Fibroblast of gingiva (primary cell): ENCODE measurements at regions not wholly inside any gene's neighbourhood (a gene's known extent, or its start where the extent isn't known, plus 50 kb on each side); places are given as distances from the start of the nearest gene placed in this dataset.
A peak's percentile ranks its signal among the peaks of the same experiment; 100 is the strongest.

ENCODE experiments used
- DNase-seq: peaks from one replicate; pipeline ENCODE4 v3.0.0-alpha.2; 2011; ENCODE audit warnings: low read depth

DNA sequence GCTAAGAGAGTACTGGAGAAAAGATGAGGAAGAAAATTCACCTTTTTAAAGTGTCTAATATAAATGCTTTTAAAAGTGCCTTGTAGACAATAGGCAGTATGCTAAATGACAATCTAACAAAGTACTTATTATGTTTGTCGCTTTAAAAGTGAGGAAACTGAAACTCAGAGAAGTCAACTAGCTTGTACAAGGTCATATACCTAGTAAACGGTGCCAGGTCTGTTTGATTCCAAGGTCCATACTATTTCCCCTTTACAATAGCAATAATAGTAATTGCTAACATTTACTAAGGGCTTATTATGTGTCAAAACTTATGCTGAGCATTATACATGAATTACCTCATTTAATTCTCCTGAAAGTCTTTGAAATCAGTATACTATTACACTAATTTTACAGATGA, 328.6 kb upstream of the SLC24A2 start:
- DNase-seq, result no peak

DNA sequence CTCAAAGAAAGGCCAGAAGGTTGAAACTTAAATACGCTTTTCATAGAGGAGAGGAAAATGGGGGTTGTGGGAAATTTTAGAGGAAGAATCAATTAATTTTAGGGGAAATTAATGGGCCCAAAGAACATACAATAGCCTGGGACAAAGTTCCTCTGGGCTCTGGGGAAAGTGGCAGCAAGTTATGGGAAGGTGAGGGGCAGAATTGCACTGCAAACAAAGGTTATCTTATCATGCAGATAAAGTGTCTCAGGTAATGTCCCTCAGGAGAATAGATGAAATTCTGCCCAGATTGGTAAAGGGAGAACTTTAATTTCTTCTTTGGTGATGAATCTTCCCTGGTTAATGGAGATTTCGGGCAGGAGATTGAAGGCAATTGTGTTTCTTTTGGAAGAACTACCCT, 326.1 kb upstream of the SLC24A2 start:
- no peak for DNase-seq

DNA sequence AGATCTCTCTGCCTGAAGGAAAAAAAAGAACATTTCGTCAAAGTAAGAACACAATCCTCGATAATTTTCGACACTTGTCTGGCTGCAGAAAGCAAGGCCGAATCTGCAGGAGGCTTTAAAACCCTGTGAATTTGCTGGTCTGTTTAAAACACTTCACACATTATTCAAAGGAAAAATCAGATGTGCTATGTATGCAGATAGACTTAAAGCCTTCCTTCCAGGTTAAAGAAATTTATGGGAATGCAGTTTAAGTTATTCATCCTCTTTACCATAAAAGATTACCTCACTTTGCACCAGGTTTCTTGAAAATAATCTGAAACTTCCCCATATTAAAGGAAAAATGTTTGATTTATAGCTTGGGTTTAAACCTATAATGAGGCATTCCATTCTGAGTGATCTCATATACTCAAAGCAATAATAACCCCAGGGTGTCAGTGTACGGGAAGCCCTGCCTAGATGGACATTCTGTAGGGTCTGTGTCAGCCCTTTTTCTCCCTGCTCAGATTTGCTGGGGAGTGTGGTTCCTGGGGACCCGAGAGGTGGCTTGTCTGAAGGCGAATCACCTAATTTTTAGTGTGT, 323.5 kb upstream of the SLC24A2 start:
- DNase-seq, result no peak

DNA sequence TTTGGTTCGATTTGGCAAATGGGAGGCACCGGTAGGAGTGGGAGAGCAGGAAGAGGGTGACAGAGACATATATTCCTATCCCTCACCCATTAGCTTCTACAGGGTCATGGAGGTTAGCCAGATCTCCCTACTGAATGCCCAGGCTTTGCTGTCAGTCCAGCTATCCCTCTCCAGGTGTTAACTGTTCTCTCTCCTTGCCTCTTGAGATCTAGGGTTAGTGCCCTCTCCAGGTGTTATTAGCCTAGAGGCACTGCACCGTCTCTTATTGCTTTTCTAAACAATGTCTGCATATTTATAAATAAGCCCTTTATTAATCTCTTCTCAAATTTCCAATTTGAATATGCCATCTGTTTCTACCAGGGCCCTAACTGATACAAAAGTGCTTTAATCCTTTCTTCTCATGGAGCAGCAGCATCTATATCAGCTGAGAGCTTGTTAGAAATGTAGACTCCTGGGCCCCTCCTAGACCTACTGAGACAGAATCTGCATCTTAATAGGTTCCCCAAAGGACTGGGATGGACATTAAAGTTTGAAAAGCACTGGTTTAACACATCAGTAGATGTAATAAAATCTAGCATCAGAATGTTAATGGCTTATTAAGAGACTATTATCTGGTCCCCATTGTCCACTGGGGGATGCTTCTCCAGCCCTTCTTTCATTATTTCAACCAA, 322.5 kb upstream of the SLC24A2 start:
- DNase-seq, result no peak

- DNase-seq, result no peak
These were observed 306.7 kb upstream of the SLC24A2 start for GRCh38 chr9:20095430-20096092.

GRCh38 chr9:20092561-20092960, 303.7 kb upstream of the SLC24A2 start:
- no peak for DNase-seq

- peak; percentile 20 for DNase-seq
These were observed 298.6 kb upstream of the SLC24A2 start for GRCh38 chr9:20087481-20087880.

GRCh38 chr9:20085842-20086241, 297.0 kb upstream of the SLC24A2 start:
- DNase-seq, result no peak

DNA sequence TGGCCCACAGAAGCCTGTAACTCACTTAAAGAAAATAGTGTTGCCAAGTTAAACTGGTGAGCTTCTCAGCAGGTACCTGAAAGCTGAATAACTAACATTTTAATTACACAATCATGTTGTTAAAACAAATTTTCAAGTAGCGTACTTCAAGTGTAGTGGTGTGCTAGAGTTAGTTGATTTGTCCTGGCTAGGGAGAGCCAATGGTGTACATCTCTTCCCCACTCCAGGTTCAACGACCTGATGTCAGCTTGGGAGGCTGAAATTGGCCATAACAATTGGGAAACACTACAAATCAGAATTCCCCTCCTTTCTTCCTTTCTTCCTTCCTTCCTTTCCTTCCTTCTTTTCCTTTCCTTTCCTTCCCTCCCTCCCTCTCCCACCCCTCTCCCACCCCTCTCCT, 295.3 kb upstream of the SLC24A2 start:
- no peak for DNase-seq

GRCh38 chr9:20083390-20083789, 294.6 kb upstream of the SLC24A2 start:
- DNase-seq, result no peak

DNA sequence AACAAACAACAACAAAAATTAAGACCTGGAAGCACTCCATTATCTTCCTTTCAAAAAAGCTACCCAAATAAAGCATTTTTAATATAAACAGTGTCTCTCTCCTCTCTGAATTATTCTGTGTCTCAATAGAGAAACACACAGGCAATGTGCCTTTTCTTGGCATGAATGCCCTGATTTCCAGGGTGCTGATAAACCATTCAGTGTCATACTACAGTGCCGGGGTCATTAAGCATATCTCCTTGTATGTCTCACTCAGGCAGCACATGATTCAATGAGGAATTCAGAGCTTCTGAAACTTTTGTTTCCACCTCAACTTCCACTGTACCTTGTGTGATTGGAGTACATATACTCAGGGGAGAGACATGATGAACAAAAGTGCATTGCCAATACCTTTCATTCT, 294.0 kb upstream of the SLC24A2 start:
- DNase-seq, result no peak

- no peak for DNase-seq
These were observed 293.6 kb upstream of the SLC24A2 start for GRCh38 chr9:20082406-20082805.

DNA sequence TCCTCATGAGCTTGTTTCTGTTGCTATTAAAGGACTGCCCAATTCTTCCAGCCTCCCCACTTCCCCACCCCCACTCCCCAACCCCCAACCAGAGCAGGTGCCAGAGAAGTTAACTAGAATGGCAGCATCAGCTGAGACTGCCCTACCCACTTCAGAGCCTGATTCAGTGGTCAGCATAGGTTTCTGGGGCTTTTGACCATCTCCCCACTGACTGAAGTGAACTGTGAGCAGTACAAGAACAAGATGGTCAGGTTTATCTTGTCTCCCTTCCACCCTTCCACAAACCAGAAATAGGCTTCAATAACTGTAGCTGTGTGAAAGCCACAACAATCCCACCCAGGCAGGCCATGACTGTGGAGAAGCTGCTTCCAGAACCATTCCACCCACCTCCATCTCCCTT, 289.4 kb upstream of the SLC24A2 start:
- no peak for DNase-seq

DNA sequence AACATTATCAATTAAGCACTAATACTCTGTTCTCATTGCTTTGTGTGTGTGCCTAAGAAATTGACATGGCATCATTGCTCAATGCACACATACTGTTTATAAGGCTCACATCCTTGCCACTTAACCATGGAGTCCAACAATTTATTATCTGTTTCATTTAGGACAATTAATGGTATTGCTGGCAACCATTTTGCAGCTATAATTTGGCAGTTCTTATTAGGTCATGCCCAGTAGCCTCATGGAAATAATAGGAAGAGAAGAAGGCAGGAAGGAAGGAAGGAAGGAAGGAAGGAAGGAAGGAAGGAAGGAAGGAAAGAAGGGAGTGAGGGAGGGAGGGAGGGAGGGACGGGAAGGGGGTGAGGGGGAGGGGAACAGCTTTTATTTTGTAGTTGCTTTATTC, 285.5 kb upstream of the SLC24A2 start:
- no peak for DNase-seq

- no peak for DNase-seq
These were observed 281.5 kb upstream of the SLC24A2 start for GRCh38 chr9:20070336-20070735.

GRCh38 chr9:20065796-20066700, 277.2 kb upstream of the SLC24A2 start:
- no peak for DNase-seq

GRCh38 chr9:20065046-20065445, 276.2 kb upstream of the SLC24A2 start:
- DNase-seq, result no peak

DNA sequence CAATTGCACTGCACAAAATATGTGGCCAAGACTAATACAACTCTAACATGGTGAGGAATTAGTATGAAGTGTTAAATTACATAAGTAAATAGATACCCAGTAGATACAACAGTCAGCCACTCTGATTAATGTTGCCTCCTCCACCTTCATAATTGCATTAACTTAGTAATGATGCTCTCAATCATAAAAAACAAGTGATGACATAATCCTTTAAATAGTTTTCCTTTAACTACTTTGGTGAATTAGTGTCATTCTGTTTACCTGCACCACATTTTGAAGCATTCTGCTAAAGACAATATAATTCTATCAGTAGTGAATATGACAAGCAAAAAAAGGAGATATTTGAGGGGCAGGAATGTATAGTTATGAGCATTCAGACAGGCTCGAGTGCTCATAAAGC, 265.9 kb upstream of the SLC24A2 start:
- no peak for DNase-seq

GRCh38 chr9:20048985-20049384, 260.1 kb upstream of the SLC24A2 start:
- no peak for DNase-seq

DNA sequence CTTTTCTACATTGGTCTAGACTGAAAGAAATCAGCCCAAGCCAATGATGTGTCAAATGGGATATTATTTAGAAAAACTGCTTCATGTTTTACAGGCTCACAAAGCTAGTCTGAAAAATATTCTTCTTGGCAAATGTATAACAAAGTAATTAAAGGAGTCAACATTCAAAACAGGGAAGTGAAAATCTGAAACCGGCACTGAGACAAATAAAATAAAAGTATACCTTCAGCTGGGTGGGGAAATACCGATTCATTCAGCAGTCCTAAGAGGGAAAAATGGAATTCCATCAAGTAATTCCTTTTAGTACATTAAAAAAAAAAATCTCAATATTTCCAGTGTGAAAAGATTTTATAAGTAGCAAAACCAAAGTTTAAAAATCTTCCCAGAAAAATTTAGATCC, 259.6 kb upstream of the SLC24A2 start:
- DNase-seq, result no peak

DNA sequence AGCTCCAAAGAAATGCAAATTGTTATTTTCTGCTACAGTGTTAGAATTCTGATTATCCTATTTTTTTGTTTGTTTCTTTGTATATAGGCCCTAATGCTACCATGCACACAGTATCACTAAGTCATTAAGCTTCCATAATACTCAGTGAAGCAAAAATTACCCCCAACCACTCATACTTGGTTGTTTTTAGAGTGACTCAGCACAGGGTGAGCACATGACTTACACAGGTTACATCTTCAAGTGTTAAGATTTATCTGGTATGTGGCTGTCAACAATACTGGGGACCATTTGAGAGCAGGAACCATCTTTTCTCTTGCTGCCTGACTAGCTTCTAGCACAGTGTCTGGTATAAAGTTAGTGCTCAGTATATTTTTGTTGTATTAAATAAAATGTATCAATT, 255.8 kb upstream of the SLC24A2 start:
- no peak for DNase-seq

GRCh38 chr9:20043461-20043860, 254.6 kb upstream of the SLC24A2 start:
- no peak for DNase-seq

DNA sequence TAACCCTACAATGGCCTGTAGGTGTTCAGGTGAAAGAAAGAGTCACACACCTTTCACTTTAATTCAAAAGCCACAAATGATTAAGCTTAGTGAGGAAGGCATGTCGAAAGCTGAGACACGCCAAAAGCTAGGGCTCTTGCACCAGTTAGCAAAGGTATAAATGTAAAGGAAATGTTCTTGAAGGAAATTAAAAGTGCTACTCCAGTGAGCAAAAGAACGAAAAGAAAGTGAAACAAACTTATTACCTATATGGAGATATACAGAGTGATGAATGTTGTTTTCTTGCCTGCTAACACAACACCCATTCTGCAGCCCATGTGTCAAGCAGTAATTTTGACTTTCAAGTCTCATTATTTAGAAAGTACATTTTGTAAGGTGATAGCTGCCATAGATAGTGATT, 254.2 kb upstream of the SLC24A2 start:
- no peak for DNase-seq
